ENCODE measurements at regions not wholly inside any gene's neighbourhood (a gene's known extent, or its start where the extent isn't known, plus 50 kb on each side); places are given as distances from the start of the nearest gene placed in this dataset.
"Not testable (repeated sequence)": the region's sequence is repeated elsewhere in the genome, so short reads cannot be mapped to it uniquely, and the experiment has no call there.

DNA sequence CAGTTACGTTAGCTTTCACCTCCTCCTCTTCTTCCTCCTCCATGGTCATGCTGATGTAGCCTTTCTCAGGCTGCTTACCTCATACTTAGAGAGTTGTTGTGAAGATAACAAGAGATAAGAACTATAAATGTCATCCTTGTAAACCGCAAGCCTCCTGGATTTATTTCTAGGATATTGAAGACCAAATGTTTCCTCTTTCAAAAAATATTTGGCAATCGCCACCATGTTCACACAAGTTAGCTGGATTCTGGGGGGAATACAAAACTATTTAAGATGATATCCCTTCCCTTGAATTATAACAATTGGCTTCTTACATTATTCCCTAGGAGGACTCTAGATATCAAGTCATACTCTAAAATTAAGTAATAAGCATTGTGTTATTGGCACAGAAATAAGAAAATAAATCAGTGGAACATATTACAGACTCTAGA lies 99.8 kb upstream of the PLEKHG1 start:
- DNase-seq, result no peak

DNA sequence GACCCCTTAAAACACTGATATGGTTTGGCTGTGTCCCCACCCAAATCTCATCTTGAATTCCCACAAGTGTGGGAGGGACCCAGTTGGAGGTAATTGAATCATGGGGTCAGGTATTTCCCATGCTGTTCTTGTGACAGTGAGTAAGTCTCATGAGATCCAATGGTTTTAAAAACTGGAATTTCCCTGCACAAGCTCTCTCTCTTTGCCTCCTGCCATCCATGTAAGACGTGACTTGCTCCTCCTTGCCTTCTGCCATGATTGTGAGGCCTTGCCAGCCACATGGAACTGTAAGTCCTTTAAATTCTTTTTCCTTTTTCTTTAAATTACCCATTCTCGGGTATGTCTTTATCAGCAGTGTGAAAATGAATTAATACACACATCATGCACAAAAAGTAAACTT lies 99.1 kb upstream of the PLEKHG1 start:
- not testable (repeated sequence) for DNase-seq

DNA sequence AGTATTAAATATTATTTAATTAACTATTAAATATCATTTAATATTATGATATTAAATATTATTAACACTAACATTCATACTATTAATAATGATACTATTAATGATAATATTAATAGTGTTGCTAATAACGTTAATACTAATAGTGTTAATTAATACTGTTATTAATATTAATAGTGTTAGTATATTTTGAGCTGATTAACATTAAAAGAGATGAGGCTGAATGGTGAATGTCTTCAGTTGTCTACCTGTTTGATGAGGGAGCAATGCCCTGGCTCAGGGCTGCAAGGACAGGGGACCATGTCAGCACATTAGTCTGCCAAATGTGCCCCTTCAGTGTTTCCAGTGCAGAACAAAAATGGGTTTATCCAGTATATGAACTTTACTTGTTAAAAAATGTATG lies 96.6 kb upstream of the PLEKHG1 start:
- no peak for DNase-seq

DNA sequence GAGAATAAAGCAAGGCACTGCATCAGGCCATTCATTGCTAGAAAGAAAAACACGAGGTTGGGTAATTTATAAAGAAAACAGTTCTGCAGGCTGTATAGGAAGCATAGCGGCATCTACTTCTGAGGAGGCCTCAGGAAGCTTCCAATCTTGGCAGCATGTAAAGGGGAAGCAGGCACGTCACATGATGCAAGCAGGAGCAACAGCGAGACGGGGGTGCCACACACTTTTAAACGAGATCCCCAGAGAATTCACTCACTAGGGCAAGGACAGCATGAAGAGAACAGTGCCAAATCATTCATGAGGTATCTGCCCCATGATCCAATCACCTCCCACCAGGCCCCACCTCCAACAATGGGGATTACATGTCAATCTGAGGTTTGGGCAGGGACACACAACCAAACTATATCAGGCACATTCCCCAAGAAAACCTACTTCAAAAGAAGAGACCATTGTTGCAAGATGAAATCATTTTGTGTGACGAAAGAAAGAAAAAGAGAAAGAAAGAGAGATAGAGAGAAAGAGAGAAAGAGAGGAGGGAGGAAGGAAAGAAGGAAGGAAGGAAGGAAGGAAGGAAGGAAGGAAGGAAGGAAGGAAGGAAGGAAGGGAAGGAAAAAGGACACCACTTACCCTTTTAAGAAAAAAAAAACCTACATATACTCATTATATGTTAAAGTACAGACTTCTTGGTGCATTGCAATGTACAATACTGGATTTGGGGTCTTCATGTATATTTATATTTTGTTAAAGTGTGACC lies 95.9 kb upstream of the PLEKHG1 start:
- no peak for DNase-seq

DNA sequence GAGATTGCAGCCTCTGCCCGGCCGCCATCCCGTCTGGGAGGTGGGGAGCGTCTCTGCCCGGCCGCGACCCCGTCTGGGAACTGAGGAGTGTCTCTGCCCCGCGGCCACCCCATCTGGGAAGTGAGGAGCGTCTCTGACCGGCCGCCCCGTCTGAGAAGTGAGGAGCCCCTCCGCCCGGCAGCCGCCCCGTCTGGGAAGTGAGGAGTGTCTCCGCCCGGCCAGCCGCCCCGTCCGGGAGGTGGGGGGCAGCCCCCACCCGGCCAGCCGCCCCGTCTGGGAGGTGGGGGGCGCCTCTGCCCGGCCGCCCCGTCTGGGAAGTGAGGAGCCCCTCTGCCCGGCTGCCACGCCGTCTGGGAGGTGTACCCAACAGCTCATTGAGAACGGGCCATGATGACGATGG lies 92.3 kb upstream of the PLEKHG1 start:
- not testable (repeated sequence) for DNase-seq

DNA sequence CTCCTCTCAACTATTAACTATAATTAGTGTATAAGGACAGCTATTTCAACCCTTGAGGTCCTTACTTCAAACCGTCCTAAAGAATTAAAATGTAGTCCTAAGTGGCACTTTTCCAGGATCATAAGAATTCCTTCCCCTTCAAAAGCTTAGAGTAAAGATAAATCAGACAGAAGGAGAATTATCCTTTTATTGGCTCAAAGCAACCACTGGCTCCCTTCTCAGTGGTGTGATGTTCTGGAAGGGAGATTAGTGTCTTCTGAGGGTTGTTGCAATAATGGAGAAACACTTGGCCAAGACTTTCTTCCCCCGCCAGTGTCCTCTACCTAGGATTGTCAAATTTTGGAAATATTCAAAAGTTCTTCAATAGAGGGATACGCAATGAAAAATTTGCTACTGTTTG lies 89.1 kb upstream of the PLEKHG1 start:
- DNase-seq, result no peak

DNA sequence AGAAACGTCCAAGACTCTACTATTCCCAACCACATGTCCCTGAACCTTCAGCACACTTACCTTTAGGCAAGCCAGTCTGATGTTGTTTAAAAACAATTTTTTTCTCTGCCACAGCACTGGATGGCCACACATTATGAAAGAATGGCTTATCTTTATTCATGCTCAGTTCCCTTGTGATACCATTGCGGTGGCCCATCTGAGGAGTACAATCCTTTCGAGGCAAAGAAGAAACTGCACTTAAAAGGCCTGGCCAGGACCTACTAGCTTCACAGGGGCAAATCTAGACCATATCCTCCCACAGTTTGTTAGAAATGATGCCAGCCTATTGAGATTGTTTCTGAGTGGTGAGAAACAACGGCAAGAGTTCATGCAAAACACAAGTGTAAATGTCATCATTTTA lies 88.4 kb upstream of the PLEKHG1 start:
- DNase-seq, result no peak

DNA sequence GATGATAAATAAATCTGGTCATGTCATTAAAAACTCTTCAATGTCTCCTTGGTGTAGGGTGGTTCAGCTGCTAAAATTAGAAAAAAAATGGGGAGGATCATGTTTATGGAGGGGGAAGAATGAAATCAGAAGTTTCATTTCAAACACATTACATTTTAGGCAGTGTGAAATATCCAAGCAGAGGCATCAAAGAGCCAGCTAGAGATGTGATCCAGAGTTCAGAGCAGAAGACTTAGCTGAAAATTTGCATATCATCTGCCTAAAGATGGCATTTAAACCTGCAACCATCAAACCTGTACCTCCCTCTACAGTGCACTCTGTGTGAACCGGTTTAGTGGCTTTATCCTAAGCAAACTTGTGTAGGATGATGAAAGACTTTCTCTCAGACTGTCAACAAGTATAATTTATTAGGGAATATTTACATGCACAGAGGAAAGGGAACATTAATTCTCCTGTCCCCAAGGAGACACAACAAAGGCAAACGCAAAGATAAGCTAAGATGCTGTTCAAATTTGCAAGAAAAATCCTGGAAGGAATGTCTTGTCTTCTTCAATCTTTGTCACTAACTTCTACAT lies 84.8 kb upstream of the PLEKHG1 start:
- peak; percentile 63 for DNase-seq

DNA sequence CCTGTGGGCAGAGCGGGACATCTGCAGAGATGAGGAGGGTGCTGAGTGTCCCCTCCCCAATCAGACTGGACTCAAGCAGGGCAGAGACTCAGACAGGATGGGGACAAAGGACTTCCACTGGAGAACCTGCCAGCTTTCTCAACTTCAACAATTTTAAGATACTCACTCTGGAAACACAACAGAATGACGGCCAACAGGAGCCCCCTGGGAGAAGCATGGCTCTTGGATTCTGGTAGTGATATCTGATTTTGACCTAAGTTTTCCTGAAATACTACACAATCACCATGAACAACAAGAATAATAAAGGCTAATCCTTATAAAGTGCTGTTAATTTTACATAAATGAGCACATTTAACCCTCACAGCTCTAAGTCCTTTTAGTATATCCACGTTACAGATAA lies 83.5 kb upstream of the PLEKHG1 start:
- DNase-seq, result no peak

DNA sequence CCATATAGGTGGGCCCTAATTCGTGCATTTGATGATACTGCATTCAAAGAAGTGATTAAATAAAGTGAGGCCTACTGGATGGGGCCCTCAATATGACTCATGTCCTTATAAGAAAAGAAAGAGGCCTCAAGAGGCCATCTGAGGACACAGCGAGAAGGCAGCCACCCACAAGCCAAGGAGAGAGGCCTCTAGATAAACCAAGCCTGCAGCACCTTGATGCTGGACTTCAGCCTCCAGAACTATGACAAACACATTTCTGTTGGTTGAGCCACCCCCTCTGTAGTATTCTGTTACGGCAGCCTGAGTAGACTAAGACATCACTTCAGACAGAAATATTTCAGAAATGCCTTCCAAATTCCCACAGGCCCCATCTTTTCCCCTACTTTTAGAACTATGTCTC lies 82.5 kb upstream of the PLEKHG1 start:
- DNase-seq, result no peak

DNA sequence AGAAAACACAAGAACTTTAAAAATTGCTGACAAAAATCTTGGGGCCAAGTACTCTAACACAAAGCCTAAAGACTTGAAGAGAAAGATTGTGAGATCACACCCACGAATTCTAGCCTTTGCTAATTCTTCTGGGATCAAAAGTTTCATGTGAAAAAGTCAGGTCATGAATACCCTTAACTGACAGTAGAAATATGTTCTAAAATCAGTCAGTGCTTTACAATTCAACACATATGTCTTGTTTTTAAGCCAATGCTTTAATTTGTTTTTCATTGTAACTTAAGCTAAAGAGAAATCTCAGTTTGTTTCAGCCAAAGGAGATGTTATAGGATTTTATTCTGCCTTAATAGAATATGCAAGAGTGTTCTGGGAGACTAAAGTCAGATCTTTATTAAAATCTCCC lies 78.2 kb upstream of the PLEKHG1 start:
- no peak for DNase-seq

DNA sequence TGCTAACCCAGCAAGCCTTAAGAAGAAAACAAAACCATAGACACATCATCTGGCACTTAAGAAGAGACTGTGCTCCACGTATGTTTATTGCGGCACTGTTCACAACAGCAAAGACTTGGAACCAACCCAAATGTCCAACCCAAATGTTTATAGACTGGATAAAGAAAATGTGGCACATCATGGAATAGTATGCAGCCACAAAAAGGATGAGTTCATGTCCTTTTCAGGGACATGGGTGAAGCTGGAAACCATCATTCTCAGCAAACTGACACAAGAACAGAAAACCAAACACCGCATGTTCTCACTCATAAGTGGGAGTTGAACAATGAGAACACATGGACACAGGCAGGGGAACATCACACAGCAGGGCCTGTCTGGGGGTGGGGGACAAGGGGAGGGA lies 76.5 kb upstream of the PLEKHG1 start:
- DNase-seq, result not testable (repeated sequence)

DNA sequence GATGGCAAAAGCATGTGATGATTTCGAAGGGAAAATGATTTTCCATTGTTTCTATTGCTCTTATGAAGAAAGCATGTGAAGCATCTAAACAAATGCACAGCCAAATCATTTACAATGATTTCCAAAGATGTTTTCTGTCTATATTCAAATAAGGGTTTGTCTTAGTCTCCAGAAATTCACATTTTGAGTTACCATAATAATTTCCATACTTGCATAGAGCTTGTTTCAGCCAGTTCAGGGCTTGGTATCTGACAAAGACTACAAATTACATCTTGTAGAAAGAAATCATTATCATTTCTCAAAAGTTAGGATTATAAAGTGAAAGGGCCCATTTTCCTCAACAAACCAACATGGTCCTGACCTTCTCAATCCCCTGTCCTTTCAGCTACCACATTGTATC lies 74.4 kb upstream of the PLEKHG1 start:
- DNase-seq, result no peak

DNA sequence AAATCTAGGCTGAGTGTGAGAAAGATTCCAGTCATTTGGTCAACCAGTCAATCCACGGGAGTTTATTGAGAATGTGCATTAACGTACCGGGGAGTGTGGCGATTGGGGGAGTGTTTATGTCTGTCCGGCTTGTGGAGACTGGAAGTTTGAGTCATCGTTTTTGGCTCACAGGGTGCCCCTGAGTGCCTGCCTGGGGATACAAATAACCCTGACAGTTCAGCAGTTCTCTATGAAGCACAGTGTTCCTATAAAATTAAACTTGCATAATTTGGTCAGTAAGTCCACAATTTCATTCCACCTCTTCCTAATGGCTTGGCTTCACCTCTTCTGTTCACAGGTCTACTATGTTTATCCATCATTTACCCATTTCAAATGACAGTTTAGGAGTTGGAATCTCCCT lies 72.6 kb upstream of the PLEKHG1 start:
- no peak for DNase-seq

DNA sequence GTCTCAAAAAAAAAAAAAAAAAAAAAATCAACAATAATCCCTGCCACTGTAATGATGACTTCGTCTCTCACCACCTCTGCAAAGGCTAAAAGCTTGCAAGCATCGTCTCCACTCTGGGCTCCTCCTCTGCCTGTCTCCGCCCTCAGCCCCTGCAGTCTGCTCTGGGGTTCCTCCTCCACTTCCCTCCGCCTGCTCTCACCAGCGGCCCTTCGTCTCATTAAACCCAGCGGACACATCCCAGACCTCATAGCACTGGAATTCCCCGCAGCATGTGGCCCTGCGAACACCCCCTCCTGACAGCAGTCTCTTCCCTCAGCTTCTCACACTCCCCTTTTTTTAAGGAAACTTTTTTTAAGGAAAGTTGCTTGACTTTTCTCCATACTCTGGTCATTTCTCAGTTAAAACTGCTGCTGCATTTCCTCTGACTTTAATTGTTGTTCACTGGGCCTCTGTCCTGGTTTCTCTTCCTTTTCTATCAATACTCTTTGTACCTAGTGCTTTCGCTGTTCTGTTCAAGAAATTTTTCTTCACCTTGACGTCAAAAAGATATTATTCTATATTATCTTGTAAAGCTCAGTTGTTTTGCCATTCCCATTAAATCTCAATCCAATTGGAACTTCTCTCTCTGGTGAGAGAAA lies 70.9 kb upstream of the PLEKHG1 start:
- no peak for DNase-seq

DNA sequence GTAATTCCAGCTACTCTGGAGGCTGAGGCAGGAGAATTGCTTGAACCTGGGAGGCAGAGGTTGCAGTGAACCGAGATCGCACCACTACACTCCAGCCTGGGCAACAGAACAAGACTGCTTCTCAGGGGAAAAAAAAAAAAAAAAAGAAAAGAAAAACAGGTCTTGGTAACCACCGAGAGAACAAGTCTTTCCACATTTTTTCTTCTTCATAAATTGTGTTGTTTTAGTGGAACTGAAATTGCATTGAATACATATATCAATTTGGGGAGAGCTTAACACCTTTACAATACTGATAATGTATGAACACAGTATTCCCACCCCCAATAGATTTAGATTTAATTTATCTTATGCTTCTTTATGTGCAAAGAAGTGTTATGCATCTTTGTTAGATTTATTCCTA lies 70.0 kb upstream of the PLEKHG1 start:
- DNase-seq, result no peak

DNA sequence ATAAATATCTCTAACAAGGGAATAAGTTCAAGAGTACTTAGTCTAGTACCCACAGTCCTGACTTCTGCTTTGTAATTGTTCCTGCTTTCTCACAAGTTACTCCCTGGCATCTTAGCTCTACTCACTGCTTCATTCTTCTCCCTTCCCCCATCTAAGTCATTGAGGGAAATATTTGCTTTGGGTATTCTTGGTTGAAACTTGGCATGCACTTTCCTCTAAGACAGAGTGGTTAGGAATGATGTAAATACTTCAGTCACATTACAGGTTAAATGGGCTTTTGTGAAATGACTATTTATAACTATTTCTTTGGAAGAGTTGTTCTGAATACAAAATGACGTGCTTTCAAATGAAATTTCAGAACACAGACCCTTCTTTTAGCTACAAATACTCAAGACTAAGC lies 67.7 kb upstream of the PLEKHG1 start:
- no peak for DNase-seq

DNA sequence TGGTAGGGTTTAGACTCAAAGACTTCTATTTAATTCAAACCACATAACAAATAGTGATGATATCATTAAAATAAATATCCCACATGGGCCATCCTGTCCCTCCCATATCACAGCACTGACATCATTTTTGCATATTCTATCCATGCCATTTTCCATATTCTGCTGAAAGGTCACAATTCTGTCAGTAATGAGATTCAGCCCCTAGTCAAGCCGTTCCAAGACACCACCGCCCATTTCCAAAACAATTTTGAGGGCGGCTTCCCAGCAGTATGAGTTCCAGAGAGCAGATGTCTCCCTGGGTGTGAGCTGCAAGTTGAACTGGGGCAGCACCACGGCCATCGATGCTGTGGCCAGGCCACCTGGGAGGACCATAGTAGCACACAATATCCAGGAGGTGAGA lies 65.1 kb upstream of the PLEKHG1 start:
- no peak for DNase-seq

DNA sequence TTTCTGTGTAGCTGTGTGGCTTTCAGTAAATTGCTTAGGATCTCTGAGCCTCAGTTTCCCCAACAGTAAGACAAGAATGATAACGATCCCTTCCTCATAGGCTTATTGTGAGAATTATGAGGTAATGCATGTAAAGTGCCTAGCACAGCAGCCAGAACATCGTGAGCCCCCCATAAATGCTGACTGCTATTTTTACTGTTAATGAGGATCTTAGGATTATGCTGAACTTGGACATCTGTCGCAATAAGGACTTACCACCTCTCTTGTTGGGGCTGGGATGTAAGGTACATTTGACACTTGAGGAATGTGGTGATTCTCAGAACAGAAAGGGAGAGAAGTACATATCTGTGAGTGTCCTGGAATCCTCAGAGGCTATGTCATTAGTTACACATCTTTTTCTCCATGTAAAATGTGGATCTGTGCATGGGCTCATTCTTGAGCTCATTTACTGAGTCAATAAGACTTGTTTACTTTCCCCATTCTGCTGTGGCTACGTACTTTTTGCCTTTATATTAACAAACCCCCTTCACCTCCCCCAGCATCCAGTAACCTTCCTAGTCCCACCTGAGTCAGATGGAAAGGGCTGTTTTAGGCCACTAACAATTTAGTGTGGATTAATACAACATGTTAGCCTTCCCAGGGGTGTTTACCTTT lies 64.4 kb upstream of the PLEKHG1 start:
- DNase-seq, result peak; percentile 78

DNA sequence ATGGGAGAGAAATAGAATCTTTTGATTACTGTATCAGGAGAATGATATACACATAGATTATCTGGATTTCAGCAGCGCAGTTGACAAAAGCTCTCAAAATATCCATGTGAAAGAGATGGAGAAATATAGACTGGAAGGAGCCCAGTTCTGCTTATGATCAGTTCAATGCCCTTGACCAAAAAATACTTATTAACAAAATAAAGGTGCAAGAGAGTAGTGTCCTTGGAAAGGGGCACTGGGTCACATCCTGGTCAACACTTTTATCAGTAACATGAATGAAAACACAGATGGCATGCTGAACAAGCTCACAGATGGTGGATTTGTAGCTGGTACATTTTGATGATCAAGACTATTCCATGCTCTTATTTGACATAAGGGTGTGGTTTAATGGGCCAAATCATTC lies 63.9 kb upstream of the PLEKHG1 start:
- DNase-seq, result peak; percentile 13

DNA sequence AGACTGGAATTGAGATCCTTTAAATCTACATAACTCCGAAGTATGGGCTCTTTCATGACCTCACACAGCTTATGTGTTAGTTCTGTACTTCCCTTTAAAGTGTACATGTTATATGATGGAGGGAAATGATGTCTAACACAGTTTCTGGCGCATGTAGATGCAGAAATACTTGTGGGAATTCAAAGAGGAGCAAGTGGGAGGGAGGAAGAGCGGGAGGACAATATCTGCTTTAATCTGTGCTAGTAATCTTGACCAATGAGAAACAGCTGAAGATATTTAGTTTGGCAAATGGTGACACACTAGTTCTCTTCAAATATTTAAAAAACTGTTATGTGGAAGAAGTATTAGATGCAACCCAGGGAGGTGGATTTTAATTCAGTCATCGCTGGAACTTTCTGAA lies 62.9 kb upstream of the PLEKHG1 start:
- no peak for DNase-seq

DNA sequence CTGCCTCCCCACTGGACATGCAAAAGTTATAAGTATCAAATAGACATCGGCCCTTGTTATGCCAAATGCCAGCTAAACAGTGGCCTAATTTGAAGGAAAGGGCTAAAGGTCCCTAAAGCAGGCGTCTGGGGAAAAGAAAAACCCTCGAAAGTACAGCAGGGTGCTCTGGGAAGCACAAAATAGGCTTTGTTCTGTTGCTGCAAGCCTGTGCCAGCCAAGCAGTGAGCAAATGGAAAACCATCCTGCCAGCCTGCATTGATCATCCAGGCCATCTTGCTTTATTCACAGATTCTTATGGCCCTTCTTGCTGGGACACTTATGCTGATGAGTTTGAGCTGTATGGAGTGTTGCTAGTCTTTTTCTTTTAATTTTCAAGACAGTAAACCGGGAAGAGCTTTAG lies 62.2 kb upstream of the PLEKHG1 start:
- no peak for DNase-seq

DNA sequence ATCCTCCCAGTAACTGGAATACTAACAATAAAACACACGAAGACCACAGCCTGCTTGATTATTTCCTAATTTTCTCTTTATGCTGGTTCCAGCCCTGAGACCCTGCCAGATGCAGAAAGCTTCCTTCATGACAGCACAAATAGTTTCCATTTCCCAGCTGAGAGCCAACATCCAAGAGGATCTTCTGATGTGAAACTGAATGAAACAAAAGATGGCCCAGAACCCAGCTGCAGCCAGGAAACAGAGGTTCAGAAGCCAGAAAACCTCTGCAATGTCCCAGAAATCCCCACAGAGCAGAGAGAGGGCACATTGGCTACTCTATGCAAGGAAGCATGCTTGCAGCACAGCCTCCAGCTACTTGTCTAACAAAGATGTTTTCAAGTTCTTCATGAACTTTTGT lies 61.8 kb upstream of the PLEKHG1 start:
- DNase-seq, result no peak

DNA sequence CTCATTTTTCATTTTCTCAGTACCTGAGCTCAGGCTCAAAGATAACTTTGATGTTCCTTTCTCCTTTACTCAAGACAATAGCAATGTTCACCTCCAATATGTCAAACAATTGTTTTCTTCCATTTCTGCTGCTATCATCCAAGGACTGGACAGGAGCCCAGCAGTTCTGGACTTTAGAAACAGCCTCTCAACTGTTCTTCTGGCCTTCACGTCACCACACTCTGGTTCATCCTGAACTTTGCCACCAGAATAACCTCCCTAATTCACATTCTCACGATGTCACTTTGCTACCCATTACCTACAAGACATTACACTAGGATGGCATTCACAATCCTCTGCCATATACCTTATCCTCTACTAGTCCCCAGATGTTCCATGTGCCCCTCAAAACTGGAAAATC lies 60.6 kb upstream of the PLEKHG1 start:
- no peak for DNase-seq

Data from DMS53 (cell line).